HG03139 (cell line): ENCODE measurements at regions not wholly inside any gene's neighbourhood (a gene's known extent, or its start where the extent isn't known, plus 50 kb on each side); places are given as distances from the start of the nearest gene placed in this dataset.
"Not testable (repeated sequence)": the region's sequence is repeated elsewhere in the genome, so short reads cannot be mapped to it uniquely, and the experiment has no call there.

Experiments used
- ATAC-seq: cut with Tn5 transposase; IDR thresholded peaks from one replicate; pipeline ENCODE4 v1.9.1; 2021; ENCODE audit not compliant: unreplicated experiment

GRCh38 chr3:23111797-23112196 is 91.3 kb upstream of the UBE2E2 start:
- no peak for ATAC-seq

- ATAC-seq, result no peak
Measured at GRCh38 chr3:23112491-23112890, 90.6 kb upstream of the UBE2E2 start.

- no peak for ATAC-seq
Measured at GRCh38 chr3:23113455-23114171, 89.5 kb upstream of the UBE2E2 start.

- no peak for ATAC-seq
Measured at GRCh38 chr3:23114432-23114831, 88.7 kb upstream of the UBE2E2 start.

GRCh38 chr3:23115171-23115877 is 87.8 kb upstream of the UBE2E2 start:
- ATAC-seq, result no peak

- ATAC-seq, result no peak
Measured at GRCh38 chr3:23116081-23116837, 86.9 kb upstream of the UBE2E2 start.

GRCh38 chr3:23117856-23118255 is 85.3 kb upstream of the UBE2E2 start:
- ATAC-seq, result no peak

GRCh38 chr3:23127196-23127595 is 75.9 kb upstream of the UBE2E2 start:
- ATAC-seq, result no peak

- ATAC-seq, result no peak
Measured at GRCh38 chr3:23128655-23129054, 74.5 kb upstream of the UBE2E2 start.

- ATAC-seq, result no peak
Measured at GRCh38 chr3:23129117-23129516, 74.0 kb upstream of the UBE2E2 start.

- no peak for ATAC-seq
Measured at GRCh38 chr3:23129817-23130216, 73.3 kb upstream of the UBE2E2 start.

- no peak for ATAC-seq
Measured at GRCh38 chr3:23130406-23130805, 72.7 kb upstream of the UBE2E2 start.

GRCh38 chr3:23135026-23135785 is 67.9 kb upstream of the UBE2E2 start:
- ATAC-seq, result no peak

- no peak for ATAC-seq
Measured at GRCh38 chr3:23136054-23136453, 67.1 kb upstream of the UBE2E2 start.

GRCh38 chr3:23144051-23144450 is 59.1 kb upstream of the UBE2E2 start:
- ATAC-seq, result not testable (repeated sequence)

- no peak for ATAC-seq
Measured at GRCh38 chr3:23146163-23146562, 57.0 kb upstream of the UBE2E2 start.

GRCh38 chr3:23152989-23153388 is 50.1 kb upstream of the UBE2E2 start:
- ATAC-seq, result no peak
